ENCODE measurements at regions not wholly inside any gene's neighbourhood (a gene's known extent, or its start where the extent isn't known, plus 50 kb on each side); places are given as distances from the start of the nearest gene placed in this dataset.
"Not testable (repeated sequence)": the region's sequence is repeated elsewhere in the genome, so short reads cannot be mapped to it uniquely, and the experiment has no call there.

DNA sequence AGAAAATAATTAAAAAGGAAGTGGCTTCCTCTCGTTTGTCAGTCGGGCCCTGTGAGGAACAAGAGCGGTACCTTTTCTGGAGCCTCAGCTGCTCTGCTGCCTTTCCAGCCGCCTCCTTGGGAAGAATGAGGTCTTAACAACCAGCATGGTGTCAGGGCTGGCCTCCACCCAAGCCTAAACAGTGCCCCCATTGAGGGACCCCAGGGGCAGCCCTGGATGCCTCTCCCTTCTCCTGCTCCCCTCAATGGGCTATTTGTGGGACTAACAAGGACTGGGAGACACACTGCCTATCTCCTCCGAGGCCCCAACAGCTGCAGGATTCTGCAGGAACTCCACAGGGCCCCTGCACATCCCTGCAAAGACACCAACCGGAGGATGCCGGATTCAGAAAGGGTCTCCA is 155.4 kb upstream of the MAP3K1 start:
- no peak for DNase-seq (ENCODE audit: low read depth, low spot score)

GRCh38 chr5:56658972-56659371 is 156.4 kb upstream of the MAP3K1 start:
- DNase-seq (ENCODE audit: low read depth, low spot score): no peak

- no peak for DNase-seq (ENCODE audit: low read depth, low spot score)
Observed at GRCh38 chr5:56656846-56657726, 158.3 kb upstream of the MAP3K1 start.

GRCh38 chr5:56651893-56652292 is 163.5 kb upstream of the MAP3K1 start:
- no peak for DNase-seq (ENCODE audit: low read depth, low spot score)

GRCh38 chr5:56650386-56650785 is 165.0 kb upstream of the MAP3K1 start:
- DNase-seq (ENCODE audit: low read depth, low spot score): no peak

- DNase-seq (ENCODE audit: low read depth, low spot score): no peak
Observed at GRCh38 chr5:56649569-56649968, 165.8 kb upstream of the MAP3K1 start.

GRCh38 chr5:56648460-56649034 is 166.8 kb upstream of the MAP3K1 start:
- no peak for DNase-seq (ENCODE audit: low read depth, low spot score)

- DNase-seq (ENCODE audit: low read depth, low spot score): no peak
Observed at GRCh38 chr5:56647099-56647850, 168.1 kb upstream of the MAP3K1 start.

- DNase-seq (ENCODE audit: low read depth, low spot score): no peak
Observed at GRCh38 chr5:56641635-56642260, 173.6 kb upstream of the MAP3K1 start.

GRCh38 chr5:56640763-56641406 is 174.5 kb upstream of the MAP3K1 start:
- no peak for DNase-seq (ENCODE audit: low read depth, low spot score)

DNA sequence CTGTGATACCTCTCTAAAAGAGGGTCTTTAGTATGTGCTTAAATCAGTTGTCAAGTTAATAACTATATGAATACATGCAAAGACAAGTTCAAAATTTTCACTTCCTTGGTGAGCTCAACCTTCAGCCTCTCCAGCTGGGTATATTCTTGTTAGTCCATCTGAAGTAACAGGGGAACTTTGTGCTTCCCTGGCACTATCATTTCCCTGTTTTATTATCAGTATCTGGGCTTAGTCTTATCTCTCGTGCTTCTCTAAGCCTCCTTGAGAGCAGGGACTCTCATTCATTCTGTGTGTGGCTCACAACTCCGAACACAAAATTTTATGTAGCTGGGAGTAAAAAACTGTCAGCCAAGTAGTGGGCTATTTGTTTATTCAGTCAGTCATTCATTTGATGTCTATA is 175.9 kb upstream of the MAP3K1 start:
- no peak for DNase-seq (ENCODE audit: low read depth, low spot score)

DNA sequence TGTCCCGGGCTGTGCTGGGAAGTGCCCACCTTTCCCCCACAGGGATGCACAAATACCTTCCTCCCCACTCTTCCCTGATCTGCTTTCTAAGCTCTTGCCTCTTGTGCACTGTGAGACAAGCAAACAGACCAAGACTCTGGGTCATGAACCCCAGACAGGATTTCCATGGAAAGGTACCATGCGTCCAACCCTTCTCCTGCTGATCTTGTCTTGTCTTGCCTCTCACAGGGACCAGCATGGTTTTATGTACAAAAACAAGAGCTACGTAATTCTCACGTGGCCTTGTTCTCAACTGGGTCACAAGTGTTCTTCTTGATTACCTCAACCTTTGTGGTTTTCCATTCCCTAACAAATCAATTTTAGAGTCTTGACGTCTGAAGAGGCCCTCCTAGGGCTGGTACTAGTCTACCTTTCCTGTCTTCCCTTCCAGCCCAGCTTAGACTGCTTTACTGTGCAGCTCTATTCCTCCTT is 176.5 kb upstream of the MAP3K1 start:
- no peak for DNase-seq (ENCODE audit: low read depth, low spot score)

GRCh38 chr5:56638061-56638621 is 177.2 kb upstream of the MAP3K1 start:
- DNase-seq (ENCODE audit: low read depth, low spot score): no peak

GRCh38 chr5:56637321-56637920 is 177.9 kb upstream of the MAP3K1 start:
- DNase-seq (ENCODE audit: low read depth, low spot score): peak; percentile 30

GRCh38 chr5:56633950-56634349 is 181.4 kb upstream of the MAP3K1 start:
- no peak for DNase-seq (ENCODE audit: low read depth, low spot score)

- no peak for DNase-seq (ENCODE audit: low read depth, low spot score)
Observed at GRCh38 chr5:56632939-56633338, 182.4 kb upstream of the MAP3K1 start.

- no peak for DNase-seq (ENCODE audit: low read depth, low spot score)
Observed at GRCh38 chr5:56632199-56632598, 183.2 kb upstream of the MAP3K1 start.

GRCh38 chr5:56631719-56632118 is 183.6 kb upstream of the MAP3K1 start:
- no peak for DNase-seq (ENCODE audit: low read depth, low spot score)

DNA sequence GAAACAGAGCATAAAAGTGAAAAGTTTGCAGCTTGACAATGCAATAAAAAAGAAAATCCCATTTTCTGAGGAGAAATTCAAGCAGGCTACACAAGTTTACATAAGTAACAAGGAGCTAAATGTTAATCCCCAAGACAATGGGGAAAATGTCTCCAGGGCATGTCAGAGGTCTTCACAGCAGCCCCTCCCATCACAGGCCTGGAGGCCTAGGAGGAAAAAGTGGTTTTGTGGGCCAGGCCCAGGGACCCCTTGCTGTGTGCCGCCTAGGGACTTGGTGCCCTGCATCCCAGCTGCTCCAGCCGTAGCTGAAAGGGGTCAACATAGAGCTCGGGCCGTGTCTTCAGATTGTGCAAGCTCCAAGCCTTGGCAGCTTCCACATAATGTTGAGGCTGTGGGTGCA is 186.7 kb upstream of the MAP3K1 start:
- not testable (repeated sequence) for DNase-seq (ENCODE audit: low read depth, low spot score)

DNA sequence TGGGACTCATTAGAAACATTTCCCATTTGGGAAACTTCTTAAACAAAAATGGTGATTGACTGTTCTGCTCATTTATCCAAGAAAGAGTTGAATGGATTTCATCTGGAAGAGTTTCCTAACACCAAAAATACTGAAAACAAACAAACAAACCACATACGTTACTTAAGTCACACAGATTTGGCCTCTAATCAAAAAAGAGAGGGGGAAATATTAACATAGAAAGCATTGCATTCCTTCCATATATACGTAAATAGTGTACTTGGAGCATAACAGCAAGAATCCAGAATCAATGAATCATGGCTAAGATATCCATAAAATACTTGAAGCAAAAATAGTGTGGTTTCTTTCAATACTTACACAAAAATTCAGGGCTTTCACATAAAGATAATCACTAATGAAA is 189.8 kb upstream of the MAP3K1 start:
- no peak for DNase-seq (ENCODE audit: low read depth, low spot score)

- DNase-seq (ENCODE audit: low read depth, low spot score): no peak
Observed at GRCh38 chr5:56624751-56625150, 190.6 kb upstream of the MAP3K1 start.

Measured in ELF-1 (cell line).